ENCODE measurements at regions not wholly inside any gene's neighbourhood (a gene's known extent, or its start where the extent isn't known, plus 50 kb on each side); places are given as distances from the start of the nearest gene placed in this dataset.
A peak's percentile ranks its signal among the peaks of the same experiment; 100 is the strongest.

DNA sequence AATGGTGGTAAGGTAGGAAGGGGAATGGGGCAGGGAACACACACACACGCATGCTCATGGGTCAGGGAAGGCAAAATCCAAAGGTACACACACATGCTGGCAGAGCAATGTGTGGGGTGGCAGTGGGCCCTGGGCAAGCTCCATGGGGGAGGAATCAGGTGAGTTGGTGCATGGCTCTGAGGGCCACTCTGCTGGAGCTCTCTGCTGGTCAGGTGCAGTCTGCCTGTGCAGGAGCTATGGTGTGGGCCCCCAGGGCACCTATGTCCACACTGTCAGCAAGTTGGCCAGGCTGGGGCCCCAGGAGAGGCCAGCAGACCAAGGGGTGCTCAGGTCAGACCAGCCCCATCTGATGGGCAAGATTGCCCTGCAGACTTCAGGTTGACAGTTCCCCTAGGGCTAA lies 90.1 kb upstream of the GAP43 start:
- H3K27me3 ChIP-seq = no peaks in the 10 kb centered on the region
- no peaks in the 10 kb centered on the region for H3K9me3 ChIP-seq (ENCODE audit: low read depth)
- H3K27ac ChIP-seq = no peak overlapping the region
- no peak for DNase-seq (ENCODE audit: low read depth in 1 of 2, low spot score in 1 of 2)
- no peaks in the 10 kb centered on the region for H3K4me1 ChIP-seq (ENCODE audit: low read depth)
- no peaks in the 10 kb centered on the region for H3K36me3 ChIP-seq
- TF ChIP-seq, protein P1, sequence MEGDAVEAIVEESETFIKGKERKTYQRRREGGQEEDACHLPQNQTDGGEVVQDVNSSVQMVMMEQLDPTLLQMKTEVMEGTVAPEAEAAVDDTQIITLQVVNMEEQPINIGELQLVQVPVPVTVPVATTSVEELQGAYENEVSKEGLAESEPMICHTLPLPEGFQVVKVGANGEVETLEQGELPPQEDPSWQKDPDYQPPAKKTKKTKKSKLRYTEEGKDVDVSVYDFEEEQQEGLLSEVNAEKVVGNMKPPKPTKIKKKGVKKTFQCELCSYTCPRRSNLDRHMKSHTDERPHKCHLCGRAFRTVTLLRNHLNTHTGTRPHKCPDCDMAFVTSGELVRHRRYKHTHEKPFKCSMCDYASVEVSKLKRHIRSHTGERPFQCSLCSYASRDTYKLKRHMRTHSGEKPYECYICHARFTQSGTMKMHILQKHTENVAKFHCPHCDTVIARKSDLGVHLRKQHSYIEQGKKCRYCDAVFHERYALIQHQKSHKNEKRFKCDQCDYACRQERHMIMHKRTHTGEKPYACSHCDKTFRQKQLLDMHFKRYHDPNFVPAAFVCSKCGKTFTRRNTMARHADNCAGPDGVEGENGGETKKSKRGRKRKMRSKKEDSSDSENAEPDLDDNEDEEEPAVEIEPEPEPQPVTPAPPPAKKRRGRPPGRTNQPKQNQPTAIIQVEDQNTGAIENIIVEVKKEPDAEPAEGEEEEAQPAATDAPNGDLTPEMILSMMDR (IDR thresholded peaks at IDR 0.05; ENCODE audit: low read depth, low read length) = no peak
- no peak overlapping the region for H3K4me3 ChIP-seq

DNA sequence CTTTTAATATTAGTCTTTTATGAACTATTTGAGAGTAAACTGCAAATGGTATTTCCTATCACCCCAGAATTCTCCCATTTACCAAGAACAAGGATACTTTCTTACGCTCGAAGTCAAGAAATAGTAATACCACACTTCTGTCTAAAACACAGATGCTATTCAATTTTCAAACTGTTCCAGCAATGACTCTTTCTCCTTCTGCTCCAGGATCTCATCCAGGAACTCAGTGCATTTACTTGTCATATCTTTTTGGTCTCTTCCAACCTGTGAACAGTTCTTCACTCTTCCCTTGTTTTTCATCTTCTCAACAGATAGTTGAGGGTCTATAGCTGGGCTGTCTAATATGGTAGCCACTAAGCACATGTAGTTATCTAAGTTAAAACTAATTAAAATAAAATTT lies 87.1 kb upstream of the GAP43 start:
- TF ChIP-seq, protein P1 (IDR thresholded peaks at IDR 0.05; ENCODE audit: low read depth, low read length) = no peak
- no peak for DNase-seq (ENCODE audit: low read depth in 1 of 2, low spot score in 1 of 2)
- no peaks in the 10 kb centered on the region for H3K4me1 ChIP-seq (ENCODE audit: low read depth)
- H3K9me3 ChIP-seq (ENCODE audit: low read depth) = no peaks in the 10 kb centered on the region
- no peak overlapping the region for H3K27ac ChIP-seq
- no peak overlapping the region for H3K4me3 ChIP-seq
- no peaks in the 10 kb centered on the region for H3K36me3 ChIP-seq
- H3K27me3 ChIP-seq = no peaks in the 10 kb centered on the region

DNA sequence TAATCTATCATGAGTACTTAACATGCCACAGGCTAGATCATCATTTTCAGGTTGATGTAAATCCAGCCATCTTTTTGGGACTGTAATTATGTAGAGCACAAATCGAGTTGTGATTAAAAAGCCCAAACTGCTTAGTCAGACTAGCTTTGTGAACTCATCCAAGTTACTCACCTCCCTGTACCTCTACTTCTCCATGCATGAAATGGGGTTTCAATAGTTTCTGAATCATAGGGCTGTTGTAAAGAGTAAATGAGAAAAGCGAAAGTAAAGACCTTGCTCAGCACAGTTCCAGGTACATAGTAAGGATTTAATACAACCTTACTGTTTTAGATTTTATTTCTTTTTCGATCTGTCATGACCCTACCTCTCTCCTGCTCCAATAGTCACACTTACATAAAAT lies 85.6 kb upstream of the GAP43 start:
- H3K4me3 ChIP-seq = no peak overlapping the region
- DNase-seq (ENCODE audit: low read depth in 1 of 2, low spot score in 1 of 2) = no peak
- no peaks in the 10 kb centered on the region for H3K4me1 ChIP-seq (ENCODE audit: low read depth)
- no peaks in the 10 kb centered on the region for H3K9me3 ChIP-seq (ENCODE audit: low read depth)
- no peaks in the 10 kb centered on the region for H3K27me3 ChIP-seq
- TF ChIP-seq, protein P1 (IDR thresholded peaks at IDR 0.05; ENCODE audit: low read depth, low read length) = no peak
- no peaks in the 10 kb centered on the region for H3K36me3 ChIP-seq
- no peak overlapping the region for H3K27ac ChIP-seq

DNA sequence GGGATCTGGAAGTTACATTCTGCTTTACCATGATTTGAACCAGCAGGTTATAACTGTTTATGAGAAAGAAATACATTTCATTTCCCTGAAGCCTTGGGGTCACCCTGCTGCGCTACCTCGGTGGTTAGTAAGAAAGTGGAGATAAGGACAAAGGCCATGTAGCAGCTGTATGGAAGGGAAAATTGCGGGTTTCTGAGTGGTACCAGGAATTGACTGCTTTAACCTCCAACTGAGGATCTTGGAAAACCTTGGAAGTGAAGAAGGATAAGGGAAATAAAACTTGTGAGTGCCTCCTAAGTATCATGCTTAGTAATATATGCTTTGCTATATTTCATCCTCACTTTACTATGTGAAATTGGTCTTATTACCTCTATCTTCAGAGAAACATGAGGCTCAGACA lies 76.1 kb upstream of the GAP43 start:
- no peaks in the 10 kb centered on the region for H3K9me3 ChIP-seq (ENCODE audit: low read depth)
- no peak overlapping the region for H3K4me3 ChIP-seq
- no peaks in the 10 kb centered on the region for H3K36me3 ChIP-seq
- TF ChIP-seq, protein P1 (IDR thresholded peaks at IDR 0.05; ENCODE audit: low read depth, low read length) = no peak
- DNase-seq (ENCODE audit: low read depth in 1 of 2, low spot score in 1 of 2) = no peak
- H3K4me1 ChIP-seq (ENCODE audit: low read depth) = no peaks in the 10 kb centered on the region
- H3K27ac ChIP-seq = no peak overlapping the region
- no peaks in the 10 kb centered on the region for H3K27me3 ChIP-seq

DNA sequence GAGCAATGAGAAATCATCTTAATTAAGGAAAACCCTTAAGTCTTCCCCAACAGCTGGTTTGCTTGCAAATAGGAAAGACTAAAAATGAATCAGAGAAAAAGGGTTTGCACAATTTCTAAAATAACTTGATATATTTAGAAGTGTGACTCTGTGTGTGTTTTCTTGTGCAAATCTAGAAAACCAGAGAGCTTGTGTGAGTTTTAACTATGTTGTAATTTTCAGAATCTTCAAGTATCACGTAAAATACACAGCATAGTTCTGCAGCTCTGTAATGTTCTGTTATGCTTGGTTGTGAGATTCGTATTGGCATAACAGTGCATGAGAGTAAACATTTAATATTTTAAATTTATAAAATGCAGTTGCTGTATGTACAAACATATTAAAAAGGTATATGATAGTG lies 74.7 kb upstream of the GAP43 start:
- no peak for DNase-seq (ENCODE audit: low read depth in 1 of 2, low spot score in 1 of 2)
- Histone ChIP-seq H3K9me3 (ENCODE audit: low read depth) (no peaks in the 10 kb centered on the region), H3K4me3 (no peak overlapping the region), H3K27me3 (no peaks in the 10 kb centered on the region), H3K27ac (no peak overlapping the region), H3K36me3 (no peaks in the 10 kb centered on the region), H3K4me1 (ENCODE audit: low read depth) (no peaks in the 10 kb centered on the region)
- TF ChIP-seq, protein P1 (IDR thresholded peaks at IDR 0.05; ENCODE audit: low read depth, low read length) = no peak

DNA sequence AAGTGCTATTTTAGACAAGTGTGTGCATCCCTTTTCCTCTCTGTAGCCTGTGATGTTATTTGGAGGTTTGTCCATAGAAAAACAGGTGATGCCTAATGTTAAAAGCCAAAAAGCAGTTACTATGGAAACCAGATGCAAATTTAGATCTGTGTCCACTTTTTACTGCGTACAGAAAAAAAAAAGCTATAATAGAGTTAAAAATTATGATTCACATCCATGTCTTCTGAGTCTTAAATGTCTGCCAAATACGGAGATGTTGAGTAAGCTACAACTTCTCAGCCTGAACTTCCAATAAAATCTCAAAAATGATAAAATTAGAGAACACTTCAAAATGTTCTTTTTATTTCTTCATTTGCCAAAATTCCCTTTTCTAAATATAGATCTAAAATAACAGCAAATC lies 74.2 kb upstream of the GAP43 start:
- Histone ChIP-seq H3K36me3 (no peaks in the 10 kb centered on the region), H3K27ac (no peak overlapping the region), H3K4me3 (no peak overlapping the region), H3K27me3 (no peaks in the 10 kb centered on the region), H3K9me3 (ENCODE audit: low read depth) (no peaks in the 10 kb centered on the region), H3K4me1 (ENCODE audit: low read depth) (no peaks in the 10 kb centered on the region)
- TF ChIP-seq, protein P1 (IDR thresholded peaks at IDR 0.05; ENCODE audit: low read depth, low read length) = no peak
- peak in 1 of 2 donors; percentile 43 for DNase-seq (ENCODE audit: low read depth in 1 of 2, low spot score in 1 of 2)

Measured in cardiac muscle cell (in vitro differentiated cells and primary cell).